T follicular helper cell (primary cell): ENCODE measurements at regions not wholly inside any gene's neighbourhood (a gene's known extent, or its start where the extent isn't known, plus 50 kb on each side); places are given as distances from the start of the nearest gene placed in this dataset.
"Not testable (repeated sequence)": the region's sequence is repeated elsewhere in the genome, so short reads cannot be mapped to it uniquely, and the experiment has no call there.

Source experiments
- DNase-seq: peaks from one replicate; pipeline ENCODE4 v3.0.0-alpha.2; 2020; ENCODE audit warnings: low read depth

GRCh38 chr1:9466780-9467758, 72.2 kb upstream of the SLC25A33 start:
- no peak for DNase-seq

DNA sequence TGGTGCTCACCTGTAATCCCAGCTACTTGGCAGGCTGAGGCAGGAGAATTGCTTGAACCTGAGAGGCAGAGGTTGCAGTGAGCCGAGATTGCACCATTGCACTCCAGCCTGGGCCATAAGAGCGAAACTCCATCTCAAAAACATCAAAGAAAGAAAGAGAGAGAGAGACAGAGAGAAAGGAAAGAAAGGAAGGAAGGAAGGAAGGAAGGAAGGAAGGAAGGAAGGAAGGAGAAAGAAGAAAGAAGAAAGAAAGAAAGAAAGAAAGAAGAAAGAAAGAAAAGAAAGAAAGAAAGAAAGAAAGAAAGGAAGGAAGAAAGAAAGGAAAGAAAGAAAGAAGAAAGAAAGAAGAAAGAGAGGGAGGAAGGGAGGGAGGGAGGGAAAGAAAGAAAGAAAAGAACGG, 69.4 kb upstream of the SLC25A33 start:
- not testable (repeated sequence) for DNase-seq

- DNase-seq = no peak
Observed at GRCh38 chr1:9471679-9472078, 67.6 kb upstream of the SLC25A33 start.

GRCh38 chr1:9472386-9473031, 66.8 kb upstream of the SLC25A33 start:
- DNase-seq = no peak

DNA sequence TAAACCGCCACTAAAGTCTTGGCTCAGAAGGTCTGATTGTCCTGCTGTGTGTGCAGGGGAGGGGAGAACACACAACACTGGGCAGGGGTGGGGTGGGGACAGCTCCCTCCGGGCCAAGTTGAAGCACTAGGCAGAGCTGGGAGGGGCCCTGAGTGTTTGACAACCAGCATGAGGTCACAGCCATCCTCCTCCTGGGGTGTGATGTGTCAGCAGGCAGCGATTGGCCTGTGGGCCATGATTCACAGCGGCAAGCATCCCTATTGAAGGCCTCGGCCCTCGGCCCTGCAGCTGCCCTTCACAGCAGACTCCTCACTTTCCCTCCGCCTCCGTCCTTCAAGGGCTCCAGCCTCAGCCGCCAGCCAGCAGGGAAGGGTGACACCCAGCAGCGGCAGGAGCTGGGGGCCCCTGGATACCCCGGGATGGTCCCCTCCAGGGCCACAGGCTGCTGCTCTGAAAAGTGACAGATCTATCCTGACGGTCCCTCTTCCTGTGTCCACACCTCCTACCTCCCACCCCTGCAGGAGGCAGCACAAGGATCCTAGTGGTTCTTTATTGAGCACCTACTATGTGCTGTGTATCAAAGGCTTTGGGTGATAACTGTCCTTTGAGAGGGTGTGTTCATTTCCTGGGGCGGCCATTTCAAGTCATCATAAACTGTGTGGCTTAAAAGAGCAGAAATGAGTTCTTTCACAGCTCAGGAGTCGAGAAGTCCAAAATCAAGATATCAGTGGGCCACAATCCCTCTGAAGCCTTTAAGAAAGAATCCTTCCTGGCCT, 66.0 kb upstream of the SLC25A33 start:
- DNase-seq = no peak

GRCh38 chr1:9475061-9475627, 64.1 kb upstream of the SLC25A33 start:
- no peak for DNase-seq

DNA sequence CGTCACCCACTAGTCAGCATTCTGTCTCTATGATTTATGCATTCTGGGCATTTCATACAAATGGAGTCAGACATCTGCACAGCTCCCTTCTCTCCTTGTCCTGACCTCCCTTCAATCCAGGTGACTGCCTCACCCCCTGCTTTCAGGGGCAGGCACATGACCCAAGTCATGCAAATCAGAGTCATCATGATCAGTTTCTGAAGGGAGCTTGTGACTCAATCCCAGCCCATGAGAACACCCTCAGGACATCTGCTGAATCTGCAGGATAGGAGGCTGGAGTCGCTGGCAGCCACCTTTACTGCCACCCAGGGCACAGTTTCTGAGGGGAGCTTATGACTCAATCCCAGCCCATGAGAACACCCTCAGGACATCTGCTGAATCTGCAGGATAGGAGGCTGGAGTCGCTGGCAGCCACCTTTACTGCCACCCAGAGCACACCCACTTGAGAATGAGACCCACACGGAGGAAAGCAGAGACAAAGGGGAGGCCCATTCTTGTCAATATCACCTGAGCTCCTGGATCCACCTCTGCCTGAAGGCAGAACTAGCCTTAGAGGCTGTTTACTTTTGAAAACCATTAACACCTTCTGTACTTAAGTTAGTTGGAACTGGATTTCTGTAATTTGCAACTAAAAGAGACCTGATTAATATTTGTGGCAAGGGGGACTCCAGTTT, 62.3 kb upstream of the SLC25A33 start:
- DNase-seq = no peak

DNA sequence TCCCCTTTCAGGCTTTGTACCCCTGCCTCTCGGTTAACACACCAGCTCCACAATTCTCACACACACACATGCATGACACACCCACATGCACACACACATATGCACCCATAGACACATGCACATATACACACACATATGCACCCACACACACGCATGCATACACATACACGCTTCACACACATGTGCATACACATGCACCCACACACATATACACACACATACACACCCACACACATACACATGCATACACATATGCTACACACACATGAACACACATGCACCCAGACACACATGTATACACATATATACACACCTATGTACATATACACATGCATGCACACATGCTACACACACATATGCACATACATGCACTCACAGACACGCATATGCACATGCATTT, 61.7 kb upstream of the SLC25A33 start:
- no peak for DNase-seq

- no peak for DNase-seq
Observed at GRCh38 chr1:9478021-9478420, 61.2 kb upstream of the SLC25A33 start.

DNA sequence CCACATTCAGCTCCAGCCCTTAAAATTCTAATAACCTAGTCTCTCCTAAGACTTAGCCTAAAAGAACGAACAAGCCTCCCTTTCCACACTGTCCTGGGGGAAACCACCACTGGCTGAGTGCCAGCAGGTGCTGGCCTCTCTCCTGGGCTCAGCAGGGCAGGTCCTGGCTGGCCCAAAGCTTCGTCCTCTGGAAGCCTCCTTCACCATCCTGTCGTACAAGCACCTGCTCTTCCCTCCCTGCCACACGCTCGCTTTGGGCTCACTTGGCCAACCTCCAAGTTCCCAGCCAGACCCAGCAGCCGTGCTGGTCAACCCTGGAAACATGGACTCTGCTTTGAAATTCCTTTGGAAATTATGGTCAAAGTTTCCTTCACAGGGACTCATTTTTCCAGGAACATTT, 58.2 kb upstream of the SLC25A33 start:
- DNase-seq = no peak

GRCh38 chr1:9482403-9482802, 56.9 kb upstream of the SLC25A33 start:
- DNase-seq = no peak

DNA sequence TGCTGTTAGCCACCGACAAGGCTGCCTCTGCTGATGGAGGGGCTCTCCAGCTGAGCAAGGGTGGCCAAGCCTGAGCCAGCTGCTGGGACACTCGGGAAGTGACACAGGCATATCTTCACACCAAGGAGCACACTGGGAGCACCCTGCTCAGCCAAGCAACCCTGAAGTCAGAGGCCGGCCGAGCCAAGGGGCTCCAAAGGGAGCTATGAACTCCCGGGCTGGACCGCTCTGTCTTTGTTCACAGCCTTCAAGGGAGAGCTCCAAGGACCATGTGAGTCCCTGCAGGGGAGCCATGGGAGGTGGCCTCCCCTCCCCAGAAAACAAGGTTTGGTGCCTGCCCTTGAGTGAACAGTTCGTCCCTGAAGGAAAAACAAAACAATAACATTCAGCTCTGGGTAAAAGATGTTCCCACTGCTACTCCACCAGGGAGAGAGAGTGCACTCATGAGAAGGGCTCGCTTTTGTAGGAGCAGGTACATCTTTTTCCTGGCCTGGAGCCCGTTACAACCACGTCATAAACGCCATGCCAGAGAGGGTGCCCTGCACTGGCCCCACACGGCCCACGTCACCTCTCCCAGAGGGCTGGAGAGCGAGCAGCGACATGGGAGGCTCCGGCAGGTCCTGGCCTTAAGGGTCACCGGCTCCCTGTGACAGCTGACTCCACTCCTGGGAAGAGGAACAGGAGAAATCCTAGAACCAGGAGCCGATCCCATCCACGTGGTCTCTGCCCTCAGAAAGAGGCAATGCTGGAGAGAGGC, 56.3 kb upstream of the SLC25A33 start:
- DNase-seq = no peak

DNA sequence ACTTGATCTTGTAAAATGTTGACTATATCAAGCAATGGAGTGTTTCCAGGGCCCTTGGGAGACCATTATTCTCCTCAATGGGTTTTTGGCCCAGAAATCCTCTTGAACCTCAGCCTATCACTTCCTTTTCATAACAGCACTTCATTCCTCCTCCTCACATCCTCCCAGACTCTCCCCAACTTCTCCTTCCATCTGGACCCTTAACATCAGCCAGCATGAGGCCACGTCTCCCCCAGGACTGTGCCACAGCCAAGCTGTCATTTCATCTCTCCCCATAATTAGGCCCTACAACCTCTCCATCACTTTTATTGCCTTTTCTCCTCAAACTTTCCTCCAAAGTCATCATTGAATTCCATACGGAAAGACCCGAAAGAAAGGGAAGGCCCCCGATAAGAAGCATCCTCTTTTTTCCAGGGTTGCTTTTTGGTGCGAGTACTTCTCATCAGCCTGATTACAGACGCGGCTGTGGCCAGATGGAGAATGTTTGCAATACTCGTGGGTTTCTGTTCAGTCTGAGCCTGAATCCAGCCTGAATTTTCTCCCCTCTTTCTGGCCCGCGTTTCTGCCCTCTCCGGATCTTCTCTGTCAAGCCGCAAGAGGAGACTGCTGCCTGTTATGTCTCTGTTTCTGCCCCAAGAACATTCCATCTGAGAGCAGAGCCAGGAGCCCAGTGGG, 52.7 kb upstream of the SLC25A33 start:
- no peak for DNase-seq
